ENCODE measurements at regions not wholly inside any gene's neighbourhood (a gene's known extent, or its start where the extent isn't known, plus 50 kb on each side); places are given as distances from the start of the nearest gene placed in this dataset.

DNA sequence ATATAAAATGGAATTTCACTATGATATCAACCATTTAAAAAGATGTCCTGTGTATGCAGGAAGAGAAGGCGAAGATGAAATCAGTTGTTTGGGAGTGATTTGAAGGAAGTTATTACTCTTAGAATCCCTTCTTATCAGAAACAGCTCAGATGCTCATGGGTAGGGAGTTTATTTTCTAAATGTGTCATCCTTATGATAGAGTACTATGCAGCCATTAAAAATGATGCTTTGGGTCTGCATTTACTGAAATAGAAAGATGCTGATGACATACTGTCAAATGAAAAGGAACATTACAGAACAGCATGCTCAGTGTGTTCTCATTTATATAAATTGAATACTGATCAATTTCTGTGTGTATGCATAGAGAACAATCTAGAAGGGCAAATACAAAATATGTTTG is 69.8 kb upstream of the MED13L start:
- TF ChIP-seq, protein P1, sequence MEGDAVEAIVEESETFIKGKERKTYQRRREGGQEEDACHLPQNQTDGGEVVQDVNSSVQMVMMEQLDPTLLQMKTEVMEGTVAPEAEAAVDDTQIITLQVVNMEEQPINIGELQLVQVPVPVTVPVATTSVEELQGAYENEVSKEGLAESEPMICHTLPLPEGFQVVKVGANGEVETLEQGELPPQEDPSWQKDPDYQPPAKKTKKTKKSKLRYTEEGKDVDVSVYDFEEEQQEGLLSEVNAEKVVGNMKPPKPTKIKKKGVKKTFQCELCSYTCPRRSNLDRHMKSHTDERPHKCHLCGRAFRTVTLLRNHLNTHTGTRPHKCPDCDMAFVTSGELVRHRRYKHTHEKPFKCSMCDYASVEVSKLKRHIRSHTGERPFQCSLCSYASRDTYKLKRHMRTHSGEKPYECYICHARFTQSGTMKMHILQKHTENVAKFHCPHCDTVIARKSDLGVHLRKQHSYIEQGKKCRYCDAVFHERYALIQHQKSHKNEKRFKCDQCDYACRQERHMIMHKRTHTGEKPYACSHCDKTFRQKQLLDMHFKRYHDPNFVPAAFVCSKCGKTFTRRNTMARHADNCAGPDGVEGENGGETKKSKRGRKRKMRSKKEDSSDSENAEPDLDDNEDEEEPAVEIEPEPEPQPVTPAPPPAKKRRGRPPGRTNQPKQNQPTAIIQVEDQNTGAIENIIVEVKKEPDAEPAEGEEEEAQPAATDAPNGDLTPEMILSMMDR (conservative IDR thresholded peaks at IDR 0.05 in 1 of 2, IDR thresholded peaks at IDR 0.05 in 1 of 2; ENCODE audit: low read depth in 1 of 2, low read length in 2 of 2): no peak
- TF ChIP-seq EZH2 (IDR thresholded peaks at IDR 0.05; ENCODE audit: low read length, missing control alignments): no peak

All from fibroblast of lung (primary cell).